ENCODE measurements at regions not wholly inside any gene's neighbourhood (a gene's known extent, or its start where the extent isn't known, plus 50 kb on each side); places are given as distances from the start of the nearest gene placed in this dataset.

GRCh38 chr4:13054420-13054970 is 429.6 kb downstream of the RAB28 start:
- H3K27me3 Mint-ChIP-seq (ENCODE audit: insufficient read depth) = no peaks in the 10 kb centered on the region
- no peaks in the 10 kb centered on the region for H3K4me1 Mint-ChIP-seq (ENCODE audit: low read depth)
- no peaks in the 10 kb centered on the region; the same call in 1 of the 2 replicates for H3K36me3 Mint-ChIP-seq (ENCODE audit: low read depth)
- TF ChIP-seq CTCF (IDR thresholded peaks at IDR 0.05) = no peak
- DNase-seq = no peak
- peaks cover 27% of the 10 kb centered on the region for H3K9me3 Mint-ChIP-seq
- no peak overlapping the region for H3K4me3 Mint-ChIP-seq
- no peak overlapping the region for H3K27ac Mint-ChIP-seq

GRCh38 chr4:13047591-13047990 is 436.5 kb downstream of the RAB28 start:
- H3K27ac Mint-ChIP-seq = no peak overlapping the region
- H3K27me3 Mint-ChIP-seq (ENCODE audit: insufficient read depth) = no peaks in the 10 kb centered on the region
- no peak for TF ChIP-seq CTCF (IDR thresholded peaks at IDR 0.05)
- no peaks in the 10 kb centered on the region for H3K36me3 Mint-ChIP-seq (ENCODE audit: low read depth)
- peaks cover 42% of the 10 kb centered on the region for H3K9me3 Mint-ChIP-seq
- no peaks in the 10 kb centered on the region for H3K4me1 Mint-ChIP-seq (ENCODE audit: low read depth)
- DNase-seq = no peak
- no peak overlapping the region for H3K4me3 Mint-ChIP-seq

GRCh38 chr4:13036841-13037240 is 447.3 kb downstream of the RAB28 start:
- no peaks in the 10 kb centered on the region for H3K4me1 Mint-ChIP-seq (ENCODE audit: low read depth)
- peaks cover 4% of the 10 kb centered on the region; the same call in 1 of the 2 replicates for H3K36me3 Mint-ChIP-seq (ENCODE audit: low read depth)
- no peak for DNase-seq
- peaks cover 53% of the 10 kb centered on the region for H3K9me3 Mint-ChIP-seq
- no peak for TF ChIP-seq CTCF (IDR thresholded peaks at IDR 0.05)
- no peak overlapping the region for H3K27ac Mint-ChIP-seq
- no peak overlapping the region for H3K4me3 Mint-ChIP-seq
- H3K27me3 Mint-ChIP-seq (ENCODE audit: insufficient read depth) = no peaks in the 10 kb centered on the region

GRCh38 chr4:13032936-13033335 is 451.2 kb downstream of the RAB28 start:
- DNase-seq = no peak
- no peak for TF ChIP-seq CTCF (IDR thresholded peaks at IDR 0.05)
- H3K4me3 Mint-ChIP-seq = no peak overlapping the region
- H3K4me1 Mint-ChIP-seq (ENCODE audit: low read depth) = no peaks in the 10 kb centered on the region
- H3K27ac Mint-ChIP-seq = no peak overlapping the region
- H3K27me3 Mint-ChIP-seq (ENCODE audit: insufficient read depth) = no peaks in the 10 kb centered on the region
- H3K36me3 Mint-ChIP-seq (ENCODE audit: low read depth) = peaks cover 4% of the 10 kb centered on the region; the same call in 1 of the 2 replicates
- H3K9me3 Mint-ChIP-seq = peaks cover 62% of the 10 kb centered on the region

GRCh38 chr4:13024147-13025105 is 459.7 kb downstream of the RAB28 start:
- no peak overlapping the region for H3K27ac Mint-ChIP-seq
- DNase-seq = no peak
- H3K36me3 Mint-ChIP-seq (ENCODE audit: low read depth) = no peaks in the 10 kb centered on the region
- H3K4me1 Mint-ChIP-seq (ENCODE audit: low read depth) = no peaks in the 10 kb centered on the region
- TF ChIP-seq CTCF (IDR thresholded peaks at IDR 0.05) = no peak
- peaks cover 2% of the 10 kb centered on the region; the same call in 1 of the 2 replicates for H3K27me3 Mint-ChIP-seq (ENCODE audit: insufficient read depth)
- H3K9me3 Mint-ChIP-seq = peaks cover 28% of the 10 kb centered on the region
- no peak overlapping the region for H3K4me3 Mint-ChIP-seq
